ENCODE measurements at regions not wholly inside any gene's neighbourhood (a gene's known extent, or its start where the extent isn't known, plus 50 kb on each side); places are given as distances from the start of the nearest gene placed in this dataset.

DNA sequence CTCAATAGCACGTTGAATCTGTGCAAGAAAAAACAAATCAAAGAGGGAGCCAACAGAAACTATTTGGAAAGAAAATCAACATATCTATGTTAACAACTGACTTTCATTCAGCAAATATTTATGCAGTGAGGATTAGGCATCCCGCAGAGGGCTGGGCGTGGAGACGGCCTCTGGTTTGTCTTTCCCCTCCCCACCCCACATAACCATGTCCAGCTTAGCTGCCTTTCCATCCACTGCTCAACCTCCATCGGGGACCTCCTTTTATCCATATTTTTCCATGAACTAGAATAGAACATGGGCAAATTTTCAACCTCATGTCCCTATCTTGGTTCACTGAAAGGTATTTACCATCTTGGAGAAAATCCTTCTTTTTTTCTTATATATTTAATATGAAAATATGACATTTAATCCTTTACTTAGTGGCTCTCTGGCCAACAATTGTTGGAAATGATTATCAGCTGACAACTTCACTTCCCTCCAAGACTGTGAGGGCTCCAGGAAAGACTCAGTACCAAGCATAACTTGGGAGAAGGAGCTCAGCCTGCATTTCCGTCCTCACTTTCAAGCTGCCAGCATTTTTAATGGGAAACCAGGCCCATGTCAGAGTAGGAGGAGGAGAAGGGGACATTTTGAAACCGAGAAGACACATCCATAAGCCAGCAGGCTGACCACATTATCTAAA, 462.6 kb upstream of the MAF start:
- H3K36me3 ChIP-seq: no peaks in the 10 kb centered on the region
- ATAC-seq (peak in 3 of 4 donors; percentile 63 to 69 (median 68)), DNase-seq (no peak)
- no peak overlapping the region for H3K27ac ChIP-seq
- intact Hi-C loops (cut with DNase I): no loop called here
- no peak for TF ChIP-seq POLR2A (IDR thresholded peaks at IDR 0.05)
- TF ChIP-seq, protein P1, sequence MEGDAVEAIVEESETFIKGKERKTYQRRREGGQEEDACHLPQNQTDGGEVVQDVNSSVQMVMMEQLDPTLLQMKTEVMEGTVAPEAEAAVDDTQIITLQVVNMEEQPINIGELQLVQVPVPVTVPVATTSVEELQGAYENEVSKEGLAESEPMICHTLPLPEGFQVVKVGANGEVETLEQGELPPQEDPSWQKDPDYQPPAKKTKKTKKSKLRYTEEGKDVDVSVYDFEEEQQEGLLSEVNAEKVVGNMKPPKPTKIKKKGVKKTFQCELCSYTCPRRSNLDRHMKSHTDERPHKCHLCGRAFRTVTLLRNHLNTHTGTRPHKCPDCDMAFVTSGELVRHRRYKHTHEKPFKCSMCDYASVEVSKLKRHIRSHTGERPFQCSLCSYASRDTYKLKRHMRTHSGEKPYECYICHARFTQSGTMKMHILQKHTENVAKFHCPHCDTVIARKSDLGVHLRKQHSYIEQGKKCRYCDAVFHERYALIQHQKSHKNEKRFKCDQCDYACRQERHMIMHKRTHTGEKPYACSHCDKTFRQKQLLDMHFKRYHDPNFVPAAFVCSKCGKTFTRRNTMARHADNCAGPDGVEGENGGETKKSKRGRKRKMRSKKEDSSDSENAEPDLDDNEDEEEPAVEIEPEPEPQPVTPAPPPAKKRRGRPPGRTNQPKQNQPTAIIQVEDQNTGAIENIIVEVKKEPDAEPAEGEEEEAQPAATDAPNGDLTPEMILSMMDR (IDR thresholded peaks at IDR 0.05): no peak
- peaks cover 0 to 10% (median 0%) of the 10 kb centered on the region in 4 donors for H3K4me1 ChIP-seq
- no peak overlapping the region for H3K4me3 ChIP-seq
- H3K27me3 ChIP-seq: no peaks in the 10 kb centered on the region
- H3K9me3 ChIP-seq: no peaks in the 10 kb centered on the region
- 44% methylated on average over 7 of the region's 7 CpGs for WGBS (ENCODE audit: insufficient coverage, low coverage, low lambda C conversion rate, missing lambda C conversion rate)

- no peaks in the 10 kb centered on the region for H3K9me3 ChIP-seq
- no peak overlapping the region for H3K4me3 ChIP-seq
- no peak for DNase-seq
- 100% methylated on average over 6 of the region's 12 CpGs for WGBS (ENCODE audit: insufficient coverage, low coverage, low lambda C conversion rate, missing lambda C conversion rate)
- TF ChIP-seq POLR2A (IDR thresholded peaks at IDR 0.05): no peak
- TF ChIP-seq, protein P1 (IDR thresholded peaks at IDR 0.05): no peak
- no peak for ATAC-seq
- no peaks in the 10 kb centered on the region for H3K27me3 ChIP-seq
- H3K27ac ChIP-seq: no peak overlapping the region
- intact Hi-C loops (cut with DNase I): no loop called here
- H3K36me3 ChIP-seq: no peaks in the 10 kb centered on the region
- peaks cover 0 to 10% (median 0%) of the 10 kb centered on the region in 4 donors for H3K4me1 ChIP-seq
These were observed 462.0 kb upstream of the MAF start for GRCh38 chr16:80062361-80063030.

GRCh38 chr16:80060470-80060869, 459.9 kb upstream of the MAF start:
- Histone ChIP-seq H3K27ac (no peak overlapping the region), H3K4me1 (peaks cover 0 to 10% (median 0%) of the 10 kb centered on the region in 4 donors), H3K36me3 (no peaks in the 10 kb centered on the region), H3K9me3 (no peaks in the 10 kb centered on the region), H3K27me3 (no peaks in the 10 kb centered on the region), H3K4me3 (no peak overlapping the region)
- 60% methylated on average over 2 of the region's 3 CpGs for WGBS (ENCODE audit: insufficient coverage, low coverage, low lambda C conversion rate, missing lambda C conversion rate)
- no peak for DNase-seq
- ATAC-seq: no peak
- intact Hi-C loops (cut with DNase I): no loop called here
- TF ChIP-seq, protein P1 (IDR thresholded peaks at IDR 0.05): no peak
- no peak for TF ChIP-seq POLR2A (IDR thresholded peaks at IDR 0.05)

- TF ChIP-seq, protein P1 (IDR thresholded peaks at IDR 0.05): no peak
- no peak for TF ChIP-seq POLR2A (IDR thresholded peaks at IDR 0.05)
- Histone ChIP-seq H3K27me3 (no peaks in the 10 kb centered on the region), H3K27ac (no peak overlapping the region), H3K4me3 (no peak overlapping the region), H3K9me3 (no peaks in the 10 kb centered on the region), H3K36me3 (no peaks in the 10 kb centered on the region), H3K4me1 (peaks cover 0 to 10% (median 0%) of the 10 kb centered on the region in 4 donors)
- 44% methylated on average over 3 of the region's 3 CpGs for WGBS (ENCODE audit: insufficient coverage, low coverage, low lambda C conversion rate, missing lambda C conversion rate)
- ATAC-seq: no peak
- intact Hi-C loops (cut with DNase I): no loop called here
- DNase-seq: no peak
These were observed 459.3 kb upstream of the MAF start for GRCh38 chr16:80059836-80060235.

All from right lobe of liver (tissue), 6 donors.